Activated CD4-positive, alpha-beta T cell treated with anti-CD3 and anti-CD28 coated beads, Interleukin-2, Interleukin-6, amounts not matched to agents 100 ng/mL and 50 ng/mL, durations not matched to agents 16 hours and 8 hours (primary cell): ENCODE measurements at regions not wholly inside any gene's neighbourhood (a gene's known extent, or its start where the extent isn't known, plus 50 kb on each side); places are given as distances from the start of the nearest gene placed in this dataset.
"Not testable (repeated sequence)": the region's sequence is repeated elsewhere in the genome, so short reads cannot be mapped to it uniquely, and the experiment has no call there.

Experiments
- DNase-seq: peaks from one replicate; pipeline ENCODE4 v3.0.0-alpha.2; 2020

GRCh38 chr2:181798022-181798421 lies 93.5 kb upstream of the ITPRID2 start:
- no peak for DNase-seq

DNA sequence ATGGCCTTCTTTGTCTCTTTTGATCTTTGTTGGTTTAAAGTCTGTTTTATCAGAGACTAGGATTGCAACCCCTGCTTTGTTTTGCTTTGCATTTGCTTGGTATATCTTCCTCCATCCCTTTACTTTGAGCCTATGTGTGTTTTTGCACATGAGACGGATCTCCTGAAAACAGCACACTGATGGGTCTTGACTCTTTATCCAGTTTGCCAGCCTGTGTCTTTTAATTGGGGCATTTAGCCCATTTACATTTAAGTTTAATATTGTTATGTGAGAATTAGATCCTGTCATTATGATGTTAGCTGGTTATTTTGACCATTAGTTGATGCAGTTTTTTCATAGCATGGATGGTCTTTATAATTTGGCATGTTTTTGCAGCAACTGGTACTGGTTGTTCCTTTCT lies 89.2 kb upstream of the ITPRID2 start:
- DNase-seq, result not testable (repeated sequence)

- not testable (repeated sequence) for DNase-seq
Observed at GRCh38 chr2:181803903-181804799, 87.4 kb upstream of the ITPRID2 start.

DNA sequence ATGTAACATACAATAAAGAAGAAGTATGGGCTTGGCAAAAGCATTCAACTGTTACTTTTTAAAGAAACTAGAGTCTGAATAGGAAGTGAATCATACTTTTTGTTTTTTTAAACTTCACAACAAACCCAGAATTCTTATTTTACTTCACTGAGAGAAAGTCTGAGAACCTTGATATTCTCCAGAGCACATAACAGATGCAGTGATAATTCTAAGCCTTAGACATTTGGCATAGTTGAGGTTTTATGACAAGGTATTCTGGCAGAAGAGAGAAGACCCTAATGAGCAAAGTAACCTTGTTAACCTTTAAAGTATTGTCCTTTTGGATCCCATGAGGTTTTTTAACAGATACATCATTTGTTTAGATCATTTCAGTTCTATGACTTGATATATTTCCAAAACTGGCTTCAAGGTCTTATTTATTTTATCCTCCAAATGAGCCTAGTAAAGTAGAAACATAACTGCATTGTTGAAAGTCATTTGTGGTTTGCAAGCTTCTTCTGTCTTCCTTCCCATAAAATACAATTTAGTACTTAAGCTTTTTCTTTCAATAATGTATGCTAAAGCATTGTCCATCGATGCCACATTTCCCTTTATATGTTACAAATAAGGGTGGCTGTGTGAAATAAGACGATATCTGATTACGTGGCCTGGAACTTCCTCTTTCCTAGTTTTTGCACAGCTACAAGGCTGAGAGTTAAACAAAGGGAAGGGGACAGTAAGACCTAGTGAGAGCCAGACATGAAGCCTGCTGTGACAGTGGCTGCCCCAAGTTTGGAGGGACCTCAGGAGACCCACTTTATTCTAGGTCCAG lies 86.1 kb upstream of the ITPRID2 start:
- DNase-seq, result no peak

- no peak for DNase-seq
Observed at GRCh38 chr2:181806039-181806392, 85.5 kb upstream of the ITPRID2 start.

DNA sequence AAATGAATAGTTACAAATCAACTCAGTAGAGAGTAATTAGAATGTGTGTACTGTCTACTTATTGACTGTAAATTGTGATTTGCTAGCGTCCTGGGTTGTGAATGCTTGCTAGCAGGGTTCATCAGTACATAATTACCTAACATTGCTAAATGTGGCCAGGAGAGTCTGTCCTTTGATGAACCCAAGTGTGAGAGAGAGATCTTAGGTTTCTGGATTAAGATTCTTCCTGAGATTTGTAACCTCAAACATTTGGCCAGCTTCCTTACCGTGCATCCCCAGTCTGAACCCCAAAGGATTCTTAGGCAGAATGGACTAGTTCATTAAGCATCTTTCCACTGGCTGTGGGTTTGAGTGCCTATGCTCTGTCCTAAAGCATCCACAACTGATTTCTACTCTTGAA lies 84.0 kb upstream of the ITPRID2 start:
- no peak for DNase-seq

DNA sequence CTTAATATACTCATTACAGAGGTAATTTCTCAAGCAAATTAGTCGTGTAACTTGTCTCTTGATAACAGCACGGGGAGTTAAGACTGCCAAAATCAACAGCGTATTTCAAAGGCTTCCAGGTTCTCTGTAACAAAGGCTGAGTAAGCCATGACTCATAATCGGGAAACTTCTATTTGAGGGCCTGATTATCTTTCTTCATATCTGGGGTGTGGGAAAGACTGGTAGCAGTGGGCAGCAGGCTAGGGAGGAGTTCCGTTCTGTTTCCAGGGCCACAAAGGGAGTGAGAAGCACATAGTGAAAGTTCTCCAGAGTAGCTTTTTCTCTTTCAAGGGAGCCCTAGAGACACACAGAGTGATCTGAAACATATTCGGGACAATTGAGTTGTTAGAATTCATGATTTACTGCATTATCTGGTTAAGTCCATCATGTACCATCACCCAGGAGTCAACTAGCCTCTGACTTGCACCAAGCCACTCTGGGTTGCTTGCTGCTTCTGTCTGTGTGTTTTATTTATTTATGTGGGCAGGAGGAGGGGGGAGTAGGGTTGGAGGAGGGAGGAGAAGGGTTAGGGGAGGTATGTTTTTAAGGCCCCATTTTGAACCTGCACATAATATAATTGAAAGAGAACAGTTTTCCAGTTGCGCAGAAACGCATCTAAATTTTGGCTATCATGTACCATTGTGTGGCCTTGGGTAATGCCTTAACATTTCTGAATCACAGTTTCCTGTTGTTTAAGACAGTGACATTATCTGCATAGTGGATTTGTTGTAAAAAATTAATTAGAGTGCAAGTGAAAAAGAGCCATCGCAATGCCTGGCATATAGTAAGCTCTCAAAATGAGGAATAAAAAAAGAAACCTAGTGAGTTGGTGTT lies 80.5 kb upstream of the ITPRID2 start:
- DNase-seq, result peak; percentile 6

DNA sequence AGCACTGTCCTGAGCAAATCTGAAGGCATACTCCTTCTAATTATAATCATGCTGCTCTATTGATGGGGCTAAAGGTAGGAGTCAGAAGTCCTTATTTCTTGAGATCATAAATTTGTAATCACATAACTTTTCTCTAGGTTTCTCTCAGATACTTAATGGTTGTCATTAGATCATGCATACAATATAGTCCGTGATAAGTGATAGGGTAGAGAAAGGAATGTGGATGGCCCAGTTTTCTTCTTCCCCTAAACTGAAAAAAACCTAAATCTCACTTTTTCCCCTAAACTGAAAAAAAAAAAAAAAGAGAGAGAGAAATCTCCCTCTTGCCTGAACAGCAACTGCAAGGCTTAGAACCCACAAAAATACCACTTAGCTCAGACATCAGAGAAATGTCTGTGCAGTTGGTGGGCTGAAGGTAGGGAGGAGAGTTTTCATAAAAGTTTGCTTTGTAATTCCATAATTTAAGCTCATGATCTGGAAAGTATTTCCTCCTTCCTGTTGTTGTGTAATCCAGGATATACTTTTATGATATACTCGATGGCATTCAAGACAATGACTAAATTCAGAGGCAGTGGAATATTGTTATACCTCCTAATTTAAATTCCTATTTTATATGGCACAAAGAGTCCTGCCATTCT lies 79.3 kb upstream of the ITPRID2 start:
- DNase-seq, result no peak

DNA sequence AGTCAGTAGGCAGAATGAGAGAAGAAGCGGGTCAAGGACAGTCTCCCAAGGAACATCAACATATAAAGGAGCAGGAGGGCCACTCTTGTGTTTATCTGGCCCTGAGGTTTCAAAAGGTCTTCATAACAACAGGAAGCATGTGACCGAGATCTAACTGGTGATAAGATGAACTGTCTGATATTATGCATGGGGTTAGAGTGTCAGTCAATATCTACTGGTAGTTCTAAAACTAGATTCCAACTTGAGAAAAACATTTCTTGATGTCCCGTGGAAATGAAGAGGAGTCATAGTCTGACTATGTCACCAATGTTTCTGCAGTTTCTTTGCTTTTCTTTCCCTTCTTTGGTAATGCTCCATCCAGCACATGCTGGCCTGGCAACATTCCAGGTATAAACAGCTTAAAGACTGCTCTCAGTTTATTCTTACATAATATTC lies 77.5 kb upstream of the ITPRID2 start:
- no peak for DNase-seq

DNA sequence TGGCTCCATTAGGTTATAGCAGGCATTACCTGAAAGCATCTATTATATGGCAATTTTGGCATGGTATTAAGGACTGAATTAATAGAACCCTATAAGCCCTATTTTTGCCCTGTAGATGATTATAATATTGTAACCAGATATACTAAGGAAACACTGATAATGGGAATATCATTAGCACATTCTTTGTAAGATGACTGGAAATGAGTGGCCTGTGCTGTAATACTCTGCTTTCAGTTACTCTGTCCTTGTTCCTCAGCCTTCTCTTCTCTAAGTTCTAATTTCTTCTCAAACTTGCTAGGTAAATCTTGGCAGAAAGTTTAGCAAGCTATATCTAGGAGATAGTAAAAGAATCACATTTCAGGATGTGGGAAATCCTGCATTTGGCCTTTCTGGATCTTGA lies 74.0 kb upstream of the ITPRID2 start:
- DNase-seq, result no peak

DNA sequence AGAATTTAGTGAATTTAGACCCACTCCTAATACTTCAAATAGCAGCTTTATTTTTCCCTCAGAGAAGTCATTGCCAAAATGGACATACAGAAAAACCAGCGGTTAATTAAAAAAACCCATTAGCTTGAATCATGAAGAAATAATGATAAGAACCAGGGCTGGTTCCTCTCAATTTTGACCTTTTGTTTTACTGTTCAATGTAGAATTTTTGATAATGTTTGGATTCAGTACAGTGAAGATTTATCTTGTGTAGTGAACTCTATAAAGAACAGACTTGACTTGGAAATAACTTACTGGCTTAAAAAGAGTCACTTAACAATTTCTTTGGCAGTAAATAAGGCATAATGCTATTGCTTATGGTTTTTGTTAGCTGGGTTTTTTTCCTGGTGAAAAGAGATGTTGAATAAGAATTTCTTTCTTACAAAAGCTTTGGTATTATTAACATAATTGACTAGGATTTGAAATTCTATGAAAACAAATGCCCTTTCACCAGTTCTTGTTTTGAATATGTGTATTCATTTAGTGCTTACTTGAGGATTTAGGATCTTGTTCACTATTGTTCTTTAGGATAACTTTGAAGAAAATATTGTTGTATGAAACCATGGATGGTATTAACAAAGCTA lies 73.4 kb upstream of the ITPRID2 start:
- no peak for DNase-seq

DNA sequence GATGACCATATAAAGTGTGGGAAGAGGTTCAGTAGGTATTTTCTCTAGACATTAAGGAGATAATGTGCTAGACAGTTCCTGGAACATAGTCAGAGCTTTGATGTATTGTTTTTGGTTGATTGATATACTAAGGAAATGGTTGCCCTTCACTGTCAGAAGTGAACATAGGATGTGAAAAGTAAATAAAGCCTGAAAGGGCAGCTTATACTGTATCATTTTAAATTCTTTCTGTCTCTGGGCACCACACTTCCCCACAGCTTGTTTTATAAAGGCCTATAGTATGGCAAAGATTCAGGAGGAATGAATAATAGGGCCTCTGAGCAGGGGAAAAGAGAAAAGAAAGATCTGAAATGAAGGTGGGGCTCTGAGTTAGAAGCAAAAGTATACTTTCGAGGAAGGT lies 72.7 kb upstream of the ITPRID2 start:
- DNase-seq, result no peak

DNA sequence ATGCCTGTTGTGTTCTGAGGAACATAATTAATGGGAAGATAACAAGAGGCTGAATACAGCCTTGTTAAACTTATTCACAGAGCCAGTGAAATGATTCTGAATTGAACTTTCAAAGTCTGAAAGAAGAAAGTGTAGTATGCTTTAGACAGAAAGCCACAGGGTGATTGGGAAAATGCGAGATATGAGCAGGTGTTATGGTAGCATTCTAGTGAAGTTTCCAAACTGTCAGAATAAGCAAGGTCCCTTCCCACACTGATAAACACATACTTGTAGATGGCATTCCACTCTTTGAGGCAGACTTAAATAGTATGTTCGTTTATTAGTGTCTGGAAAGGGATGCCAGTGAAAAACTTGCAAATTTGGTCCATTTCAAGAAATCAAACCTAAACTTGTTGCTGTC lies 70.5 kb upstream of the ITPRID2 start:
- no peak for DNase-seq

DNA sequence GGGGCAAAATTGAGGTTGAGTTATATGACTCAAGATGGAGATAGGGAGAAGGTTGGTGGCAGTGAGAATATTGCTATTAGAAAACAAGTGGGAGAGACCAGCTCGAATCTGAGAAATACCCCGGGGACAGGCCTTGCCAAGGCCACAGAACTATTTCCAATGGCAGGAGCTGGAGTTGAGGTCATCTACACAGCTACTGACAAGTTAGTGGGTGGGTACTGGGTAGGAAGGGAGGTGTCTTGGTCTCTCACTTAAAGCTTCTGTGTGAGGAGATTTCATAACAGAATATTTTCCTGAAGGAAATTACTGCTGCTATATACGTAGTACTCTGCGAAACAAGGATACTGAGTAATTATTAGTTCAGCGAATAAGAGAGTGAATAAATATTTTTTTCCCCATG lies 69.4 kb upstream of the ITPRID2 start:
- no peak for DNase-seq

DNA sequence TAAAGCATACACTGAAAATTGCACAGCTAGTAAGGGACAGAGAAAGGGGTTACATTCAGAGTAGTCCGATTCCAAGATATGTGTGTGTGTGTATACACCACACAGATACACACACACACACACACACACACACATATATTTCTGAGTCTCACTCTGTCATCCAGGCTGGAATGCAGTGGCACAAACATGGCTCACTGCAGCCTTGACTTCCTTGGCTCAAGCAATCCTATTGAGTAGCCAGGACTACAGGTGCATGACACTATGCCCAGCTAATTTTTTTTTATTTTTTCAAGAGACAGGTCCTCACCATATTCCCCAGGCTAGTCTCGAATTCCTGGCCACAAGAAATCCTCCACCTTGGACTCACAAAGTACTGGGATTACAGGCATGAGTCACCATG lies 68.1 kb upstream of the ITPRID2 start:
- DNase-seq, result no peak

GRCh38 chr2:181828122-181828705 lies 63.3 kb upstream of the ITPRID2 start:
- no peak for DNase-seq

GRCh38 chr2:181829230-181829629 lies 62.3 kb upstream of the ITPRID2 start:
- no peak for DNase-seq

GRCh38 chr2:181832015-181832414 lies 59.5 kb upstream of the ITPRID2 start:
- no peak for DNase-seq

- DNase-seq, result no peak
Observed at GRCh38 chr2:181836583-181836982, 54.9 kb upstream of the ITPRID2 start.

DNA sequence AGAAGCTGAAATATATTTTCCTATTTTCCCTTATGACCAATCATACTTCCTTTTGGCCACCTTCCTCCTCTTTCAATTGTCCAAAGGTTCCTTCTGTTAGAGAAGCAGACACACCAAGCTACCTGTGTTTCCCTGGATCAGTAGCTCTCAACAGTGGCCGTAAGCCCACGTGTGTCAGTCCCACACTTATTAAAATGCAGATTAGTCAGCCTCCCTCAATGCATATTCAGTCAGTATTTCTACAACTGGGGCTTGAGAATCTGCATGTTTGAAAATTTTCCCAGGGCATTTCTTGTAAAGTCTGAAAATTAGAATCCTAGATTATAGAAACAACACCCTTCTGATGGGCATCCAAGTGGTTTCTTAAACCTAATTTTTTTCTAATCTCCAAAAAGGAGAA lies 54.0 kb upstream of the ITPRID2 start:
- no peak for DNase-seq

DNA sequence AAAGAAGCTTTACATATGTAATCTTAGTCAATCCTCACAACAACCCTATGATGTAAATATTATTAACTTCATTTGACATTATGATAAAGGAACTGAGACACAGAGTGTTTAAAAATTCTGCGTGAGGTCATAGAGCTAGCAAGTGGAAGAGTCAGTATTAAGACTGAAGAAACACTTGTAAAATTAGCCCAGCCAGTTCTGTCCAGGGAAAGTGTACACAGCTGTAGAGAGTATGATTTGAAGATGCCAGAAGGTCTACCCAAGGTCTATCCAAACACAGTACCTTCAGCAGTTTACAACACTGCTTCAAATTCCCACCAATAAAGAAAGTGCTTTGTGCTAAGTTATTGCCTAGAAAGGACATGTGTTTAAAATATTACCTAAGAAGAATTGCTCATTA lies 51.7 kb upstream of the ITPRID2 start:
- no peak for DNase-seq

DNA sequence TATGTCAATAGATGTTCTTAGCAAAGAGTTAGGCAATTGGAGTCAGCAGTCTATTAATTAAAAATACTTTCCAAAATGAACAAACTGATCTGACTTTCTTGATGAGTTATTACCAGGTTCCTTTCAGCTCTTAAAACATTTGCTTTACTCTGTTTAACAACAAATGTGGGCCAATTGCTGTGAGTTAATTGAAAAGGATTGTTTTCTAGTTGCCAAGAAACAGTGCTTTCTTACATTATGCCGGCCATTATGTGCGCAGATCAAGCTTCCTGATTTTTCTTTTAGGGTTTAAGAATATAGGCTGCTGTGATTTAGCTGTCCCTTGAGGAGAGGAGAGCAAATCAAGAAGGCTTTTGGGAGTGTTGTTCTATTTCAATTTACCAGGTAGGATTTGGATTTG lies 50.5 kb upstream of the ITPRID2 start:
- DNase-seq, result no peak
